GM23338 (cell line): ENCODE measurements at regions not wholly inside any gene's neighbourhood (a gene's known extent, or its start where the extent isn't known, plus 50 kb on each side); places are given as distances from the start of the nearest gene placed in this dataset.

Source experiments
- ATAC-seq: fragments of 200-7000 bp; cut with Tn5 transposase; 3 replicates; pipeline ENCODE4 v1.9.1; 2020
- DNase-seq: peaks from one replicate; pipeline ENCODE4 v3.0.0-alpha.2; 2015; ENCODE audit warnings: low spot score
- H2AFZ ChIP-seq: fragments of 200-600 bp; sonication (generic); 2 replicates; pipeline ENCODE4 v1.8.0; 2016; ENCODE audit warnings: antibody characterized with exemption, mild to moderate bottlenecking, moderate library complexity
- H3F3A ChIP-seq: fragments of 200-600 bp; sonication (generic); replicated peaks from 2 replicates; pipeline ENCODE4 v1.8.0; 2017; ENCODE audit warnings: antibody characterized with exemption, mixed run types, low read depth
- H3K27ac ChIP-seq: fragments of 200-600 bp; sonication (generic); 2 replicates; pipeline ENCODE4 v1.6.1; 2016; ENCODE audit warnings: low read depth
- H3K27me3 ChIP-seq: fragments of 200-600 bp; sonication (generic); 2 replicates; pipeline ENCODE4 v1.8.0; 2016; ENCODE audit warnings: mild to moderate bottlenecking, mixed run types, moderate library complexity; ENCODE audit not compliant: insufficient read depth
- H3K36me3 ChIP-seq: fragments of 200-600 bp; sonication (generic); 2 replicates; pipeline ENCODE4 v1.8.0; 2016; ENCODE audit warnings: mild to moderate bottlenecking; ENCODE audit not compliant: insufficient read depth
- H3K4me1 ChIP-seq: fragments of 200-600 bp; sonication (generic); 2 replicates; pipeline ENCODE4 v1.8.0; 2016; ENCODE audit warnings: mild to moderate bottlenecking, moderate library complexity; ENCODE audit not compliant: insufficient read depth
- H3K4me2 ChIP-seq: fragments of 200-600 bp; sonication (generic); 2 replicates; pipeline ENCODE4 v1.7.1; 2017; ENCODE audit warnings: mixed run types
- H3K4me3 ChIP-seq: fragments of 200-600 bp; sonication (generic); 2 replicates; pipeline ENCODE4 v1.6.1; 2016; ENCODE audit warnings: mixed run types
- H3K79me2 ChIP-seq: fragments of 200-600 bp; sonication (generic); replicated peaks from 2 replicates; pipeline ENCODE4 v1.8.0; 2017; ENCODE audit warnings: mild to moderate bottlenecking; ENCODE audit not compliant: insufficient read depth
- H3K9me2 ChIP-seq: fragments of 200-600 bp; sonication (generic); 2 replicates; pipeline ENCODE4 v1.8.0; 2017; ENCODE audit not compliant: insufficient read depth
- H4K20me1 ChIP-seq: fragments of 200-600 bp; sonication (generic); replicated peaks from 2 replicates; pipeline ENCODE4 v1.8.0; 2017; ENCODE audit warnings: mild to moderate bottlenecking; ENCODE audit not compliant: insufficient read depth
- H3K27ac Mint-ChIP-seq: 2 replicates; pipeline ENCODE4 v1.8.0; 2020; ENCODE audit warnings: inconsistent platforms, mild to moderate bottlenecking, moderate library complexity, mixed read lengths
- H3K27me3 Mint-ChIP-seq: 3 replicates; pipeline ENCODE4 v1.8.0; 2022; ENCODE audit warnings: low read depth, mild to moderate bottlenecking, moderate library complexity, mixed read lengths, inconsistent platforms; ENCODE audit not compliant: insufficient read depth, poor library complexity
- H3K36me3 Mint-ChIP-seq: 3 replicates; pipeline ENCODE4 v1.8.0; 2021; ENCODE audit warnings: low read depth, mild to moderate bottlenecking, inconsistent platforms, moderate library complexity, mixed read lengths
- H3K4me1 Mint-ChIP-seq: 3 replicates; pipeline ENCODE4 v1.8.0; 2020; ENCODE audit warnings: mild to moderate bottlenecking, inconsistent platforms, mixed read lengths
- H3K4me3 Mint-ChIP-seq: 3 replicates; pipeline ENCODE4 v1.8.0; 2021; ENCODE audit warnings: moderate library complexity, mild to moderate bottlenecking, inconsistent platforms, mixed read lengths
- H3K9me3 Mint-ChIP-seq: 3 replicates; pipeline ENCODE4 v1.8.0; 2020; ENCODE audit warnings: moderate library complexity, mild to moderate bottlenecking, inconsistent platforms, mixed read lengths
- CREB1 ChIP-seq: fragments of 250-450 bp; sonication (Bioruptor Pico); IDR thresholded peaks from 2 replicates; pipeline ENCODE4 v1.5.0; 2020; ENCODE audit warnings: low read depth, mild to moderate bottlenecking, moderate library complexity
- EZH2 ChIP-seq: fragments of 200-600 bp; sonication (generic); IDR thresholded peaks from one replicate; pipeline ENCODE4 v1.8.0; 2017; ENCODE audit warnings: antibody characterized with exemption, mild to moderate bottlenecking, low read depth; ENCODE audit not compliant: unreplicated experiment
- EZH2phosphoT487 ChIP-seq: fragments of 200-600 bp; sonication (generic); IDR thresholded peaks from one replicate; pipeline ENCODE4 v1.8.1; 2018; ENCODE audit warnings: antibody characterized with exemption; ENCODE audit not compliant: unreplicated experiment
- JUNB ChIP-seq: IDR thresholded peaks from one replicate; pipeline ENCODE4 v1.6.1; 2016; ENCODE audit warnings: antibody characterized with exemption; ENCODE audit not compliant: unreplicated experiment
- NANOG ChIP-seq: IDR thresholded peaks from 2 replicates; pipeline ENCODE4 v1.6.1; 2016; ENCODE audit warnings: antibody characterized with exemption, borderline replicate concordance
- POLR2AphosphoS5 ChIP-seq: IDR thresholded peaks from 2 replicates; pipeline ENCODE4 v1.6.1; 2016; ENCODE audit warnings: antibody characterized with exemption, low read depth
- STAT1 ChIP-seq: IDR thresholded peaks from one replicate; pipeline ENCODE4 v1.6.1; 2016; ENCODE audit warnings: antibody characterized with exemption; ENCODE audit not compliant: unreplicated experiment
- ZNF114 ChIP-seq: fragments of 250-450 bp; sonication (Bioruptor Pico); IDR thresholded peaks from 2 replicates; pipeline ENCODE4 v1.5.0; 2020; ENCODE audit warnings: mild to moderate bottlenecking, moderate library complexity
- ZNF331 ChIP-seq: fragments of 250-450 bp; sonication (Bioruptor Pico); IDR thresholded peaks from 2 replicates; pipeline ENCODE4 v1.5.0; 2020; ENCODE audit warnings: low read depth, mild to moderate bottlenecking, moderate library complexity
- TF ChIP-seq, protein P1 (sequence below): fragments of 250-450 bp; sonication (Bioruptor Pico); IDR thresholded peaks from 2 replicates; pipeline ENCODE4 v1.5.0; 2020; ENCODE audit warnings: mild to moderate bottlenecking, moderate library complexity
- TF ChIP-seq, protein P2 (sequence below), 2 experiments: fragments of 200-600 bp in 1 of 2; sonication (generic) in 1 of 2; conservative IDR thresholded peaks; 2 replicates each; pipeline versions ENCODE4 v1.5.1 to v1.6.1; 2016 to 2017; ENCODE audit warnings: antibody characterized with exemption in 2 of 2, low read depth in 2 of 2, mild to moderate bottlenecking in 2 of 2, moderate library complexity in 1 of 2
- TF ChIP-seq, protein P3 (sequence below): IDR thresholded peaks from one replicate; pipeline ENCODE4 v1.6.1; 2018; ENCODE audit warnings: antibody characterized with exemption; ENCODE audit not compliant: unreplicated experiment
- TF ChIP-seq, protein P4 (sequence below): IDR thresholded peaks from 2 replicates; pipeline ENCODE4 v1.6.1; 2016; ENCODE audit warnings: antibody characterized with exemption

DNA sequence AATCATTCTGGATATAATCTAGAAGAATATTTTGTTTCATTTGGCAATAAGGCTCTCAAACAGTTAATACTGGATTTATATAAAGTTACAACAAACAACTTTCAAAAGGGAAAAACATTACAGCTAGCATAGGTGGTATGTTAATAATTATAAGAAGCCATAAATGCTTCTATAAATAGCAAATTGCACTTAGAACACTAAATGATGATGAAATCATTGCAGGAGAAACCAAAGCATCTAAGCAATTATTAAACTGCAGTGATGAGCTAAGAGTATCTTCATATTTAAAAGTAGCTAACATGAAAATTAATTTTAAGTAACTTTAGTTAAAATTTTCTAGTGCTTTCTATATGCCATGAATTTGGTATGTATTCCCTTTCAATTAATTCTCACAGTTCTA lies 189.5 kb downstream of the CENPC start:
- peaks cover 24% of the 10 kb centered on the region for H3K9me3 Mint-ChIP-seq
- no peak for DNase-seq
- H4K20me1 ChIP-seq: no peaks in the 10 kb centered on the region
- H3K4me3 ChIP-seq: no peak overlapping the region
- H3K36me3 ChIP-seq: peaks cover 7% of the 10 kb centered on the region; the same call in 1 of the 2 replicates
- no peaks in the 10 kb centered on the region for H3K4me1 ChIP-seq
- no peak overlapping the region for H3K4me3 Mint-ChIP-seq
- H3K27ac ChIP-seq: no peak overlapping the region
- peaks cover 19% of the 10 kb centered on the region for H3K36me3 Mint-ChIP-seq
- H3K27me3 ChIP-seq: no peaks in the 10 kb centered on the region
- no peaks in the 10 kb centered on the region for H3K9me2 ChIP-seq
- no peaks in the 10 kb centered on the region for H3K79me2 ChIP-seq
- no peak overlapping the region for H3K4me2 ChIP-seq
- no peak overlapping the region for H2AFZ ChIP-seq
- no peaks in the 10 kb centered on the region for H3K4me1 Mint-ChIP-seq
- H3F3A ChIP-seq: no peaks in the 10 kb centered on the region
- no peaks in the 10 kb centered on the region for H3K27me3 Mint-ChIP-seq
- ATAC-seq: no peak
- H3K27ac Mint-ChIP-seq: no peak overlapping the region
- TF ChIP-seq, protein P1, sequence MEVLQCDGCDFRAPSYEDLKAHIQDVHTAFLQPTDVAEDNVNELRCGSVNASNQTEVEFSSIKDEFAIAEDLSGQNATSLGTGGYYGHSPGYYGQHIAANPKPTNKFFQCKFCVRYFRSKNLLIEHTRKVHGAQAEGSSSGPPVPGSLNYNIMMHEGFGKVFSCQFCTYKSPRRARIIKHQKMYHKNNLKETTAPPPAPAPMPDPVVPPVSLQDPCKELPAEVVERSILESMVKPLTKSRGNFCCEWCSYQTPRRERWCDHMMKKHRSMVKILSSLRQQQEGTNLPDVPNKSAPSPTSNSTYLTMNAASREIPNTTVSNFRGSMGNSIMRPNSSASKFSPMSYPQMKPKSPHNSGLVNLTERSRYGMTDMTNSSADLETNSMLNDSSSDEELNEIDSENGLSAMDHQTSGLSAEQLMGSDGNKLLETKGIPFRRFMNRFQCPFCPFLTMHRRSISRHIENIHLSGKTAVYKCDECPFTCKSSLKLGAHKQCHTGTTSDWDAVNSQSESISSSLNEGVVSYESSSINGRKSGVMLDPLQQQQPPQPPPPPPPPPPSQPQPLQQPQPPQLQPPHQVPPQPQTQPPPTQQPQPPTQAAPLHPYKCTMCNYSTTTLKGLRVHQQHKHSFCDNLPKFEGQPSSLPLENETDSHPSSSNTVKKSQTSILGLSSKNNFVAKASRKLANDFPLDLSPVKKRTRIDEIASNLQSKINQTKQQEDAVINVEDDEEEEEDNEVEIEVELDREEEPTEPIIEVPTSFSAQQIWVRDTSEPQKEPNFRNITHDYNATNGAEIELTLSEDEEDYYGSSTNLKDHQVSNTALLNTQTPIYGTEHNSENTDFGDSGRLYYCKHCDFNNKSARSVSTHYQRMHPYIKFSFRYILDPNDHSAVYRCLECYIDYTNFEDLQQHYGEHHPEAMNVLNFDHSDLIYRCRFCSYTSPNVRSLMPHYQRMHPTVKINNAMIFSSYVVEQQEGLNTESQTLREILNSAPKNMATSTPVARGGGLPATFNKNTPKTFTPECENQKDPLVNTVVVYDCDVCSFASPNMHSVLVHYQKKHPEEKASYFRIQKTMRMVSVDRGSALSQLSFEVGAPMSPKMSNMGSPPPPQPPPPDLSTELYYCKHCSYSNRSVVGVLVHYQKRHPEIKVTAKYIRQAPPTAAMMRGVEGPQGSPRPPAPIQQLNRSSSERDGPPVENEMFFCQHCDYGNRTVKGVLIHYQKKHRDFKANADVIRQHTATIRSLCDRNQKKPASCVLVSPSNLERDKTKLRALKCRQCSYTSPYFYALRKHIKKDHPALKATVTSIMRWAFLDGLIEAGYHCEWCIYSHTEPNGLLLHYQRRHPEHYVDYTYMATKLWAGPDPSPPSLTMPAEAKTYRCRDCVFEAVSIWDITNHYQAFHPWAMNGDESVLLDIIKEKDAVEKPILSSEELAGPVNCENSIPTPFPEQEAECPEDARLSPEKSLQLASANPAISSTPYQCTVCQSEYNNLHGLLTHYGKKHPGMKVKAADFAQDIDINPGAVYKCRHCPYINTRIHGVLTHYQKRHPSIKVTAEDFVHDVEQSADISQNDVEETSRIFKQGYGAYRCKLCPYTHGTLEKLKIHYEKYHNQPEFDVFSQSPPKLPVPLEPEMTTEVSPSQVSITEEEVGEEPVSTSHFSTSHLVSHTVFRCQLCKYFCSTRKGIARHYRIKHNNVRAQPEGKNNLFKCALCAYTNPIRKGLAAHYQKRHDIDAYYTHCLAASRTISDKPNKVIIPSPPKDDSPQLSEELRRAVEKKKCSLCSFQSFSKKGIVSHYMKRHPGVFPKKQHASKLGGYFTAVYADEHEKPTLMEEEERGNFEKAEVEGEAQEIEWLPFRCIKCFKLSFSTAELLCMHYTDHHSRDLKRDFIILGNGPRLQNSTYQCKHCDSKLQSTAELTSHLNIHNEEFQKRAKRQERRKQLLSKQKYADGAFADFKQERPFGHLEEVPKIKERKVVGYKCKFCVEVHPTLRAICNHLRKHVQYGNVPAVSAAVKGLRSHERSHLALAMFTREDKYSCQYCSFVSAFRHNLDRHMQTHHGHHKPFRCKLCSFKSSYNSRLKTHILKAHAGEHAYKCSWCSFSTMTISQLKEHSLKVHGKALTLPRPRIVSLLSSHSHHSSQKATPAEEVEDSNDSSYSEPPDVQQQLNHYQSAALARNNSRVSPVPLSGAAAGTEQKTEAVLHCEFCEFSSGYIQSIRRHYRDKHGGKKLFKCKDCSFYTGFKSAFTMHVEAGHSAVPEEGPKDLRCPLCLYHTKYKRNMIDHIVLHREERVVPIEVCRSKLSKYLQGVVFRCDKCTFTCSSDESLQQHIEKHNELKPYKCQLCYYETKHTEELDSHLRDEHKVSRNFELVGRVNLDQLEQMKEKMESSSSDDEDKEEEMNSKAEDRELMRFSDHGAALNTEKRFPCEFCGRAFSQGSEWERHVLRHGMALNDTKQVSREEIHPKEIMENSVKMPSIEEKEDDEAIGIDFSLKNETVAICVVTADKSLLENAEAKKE (CRISPR knock-in tag): no peak
- TF ChIP-seq POLR2AphosphoS5: no peak
- TF ChIP-seq EZH2phosphoT487: no peak
- TF ChIP-seq JUNB: no peak
- TF ChIP-seq ZNF331 (CRISPR knock-in tag): no peak
- no peak for TF ChIP-seq CREB1 (CRISPR knock-in tag)
- TF ChIP-seq STAT1: no peak
- TF ChIP-seq EZH2: no peak
- TF ChIP-seq, protein P2, sequence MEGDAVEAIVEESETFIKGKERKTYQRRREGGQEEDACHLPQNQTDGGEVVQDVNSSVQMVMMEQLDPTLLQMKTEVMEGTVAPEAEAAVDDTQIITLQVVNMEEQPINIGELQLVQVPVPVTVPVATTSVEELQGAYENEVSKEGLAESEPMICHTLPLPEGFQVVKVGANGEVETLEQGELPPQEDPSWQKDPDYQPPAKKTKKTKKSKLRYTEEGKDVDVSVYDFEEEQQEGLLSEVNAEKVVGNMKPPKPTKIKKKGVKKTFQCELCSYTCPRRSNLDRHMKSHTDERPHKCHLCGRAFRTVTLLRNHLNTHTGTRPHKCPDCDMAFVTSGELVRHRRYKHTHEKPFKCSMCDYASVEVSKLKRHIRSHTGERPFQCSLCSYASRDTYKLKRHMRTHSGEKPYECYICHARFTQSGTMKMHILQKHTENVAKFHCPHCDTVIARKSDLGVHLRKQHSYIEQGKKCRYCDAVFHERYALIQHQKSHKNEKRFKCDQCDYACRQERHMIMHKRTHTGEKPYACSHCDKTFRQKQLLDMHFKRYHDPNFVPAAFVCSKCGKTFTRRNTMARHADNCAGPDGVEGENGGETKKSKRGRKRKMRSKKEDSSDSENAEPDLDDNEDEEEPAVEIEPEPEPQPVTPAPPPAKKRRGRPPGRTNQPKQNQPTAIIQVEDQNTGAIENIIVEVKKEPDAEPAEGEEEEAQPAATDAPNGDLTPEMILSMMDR (conservative IDR thresholded peaks at IDR 0.05; ENCODE audit: low read depth in 2 of 2): no peak
- TF ChIP-seq ZNF114 (CRISPR knock-in tag): no peak
- TF ChIP-seq, protein P3, sequence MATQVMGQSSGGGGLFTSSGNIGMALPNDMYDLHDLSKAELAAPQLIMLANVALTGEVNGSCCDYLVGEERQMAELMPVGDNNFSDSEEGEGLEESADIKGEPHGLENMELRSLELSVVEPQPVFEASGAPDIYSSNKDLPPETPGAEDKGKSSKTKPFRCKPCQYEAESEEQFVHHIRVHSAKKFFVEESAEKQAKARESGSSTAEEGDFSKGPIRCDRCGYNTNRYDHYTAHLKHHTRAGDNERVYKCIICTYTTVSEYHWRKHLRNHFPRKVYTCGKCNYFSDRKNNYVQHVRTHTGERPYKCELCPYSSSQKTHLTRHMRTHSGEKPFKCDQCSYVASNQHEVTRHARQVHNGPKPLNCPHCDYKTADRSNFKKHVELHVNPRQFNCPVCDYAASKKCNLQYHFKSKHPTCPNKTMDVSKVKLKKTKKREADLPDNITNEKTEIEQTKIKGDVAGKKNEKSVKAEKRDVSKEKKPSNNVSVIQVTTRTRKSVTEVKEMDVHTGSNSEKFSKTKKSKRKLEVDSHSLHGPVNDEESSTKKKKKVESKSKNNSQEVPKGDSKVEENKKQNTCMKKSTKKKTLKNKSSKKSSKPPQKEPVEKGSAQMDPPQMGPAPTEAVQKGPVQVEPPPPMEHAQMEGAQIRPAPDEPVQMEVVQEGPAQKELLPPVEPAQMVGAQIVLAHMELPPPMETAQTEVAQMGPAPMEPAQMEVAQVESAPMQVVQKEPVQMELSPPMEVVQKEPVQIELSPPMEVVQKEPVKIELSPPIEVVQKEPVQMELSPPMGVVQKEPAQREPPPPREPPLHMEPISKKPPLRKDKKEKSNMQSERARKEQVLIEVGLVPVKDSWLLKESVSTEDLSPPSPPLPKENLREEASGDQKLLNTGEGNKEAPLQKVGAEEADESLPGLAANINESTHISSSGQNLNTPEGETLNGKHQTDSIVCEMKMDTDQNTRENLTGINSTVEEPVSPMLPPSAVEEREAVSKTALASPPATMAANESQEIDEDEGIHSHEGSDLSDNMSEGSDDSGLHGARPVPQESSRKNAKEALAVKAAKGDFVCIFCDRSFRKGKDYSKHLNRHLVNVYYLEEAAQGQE: no peak
- TF ChIP-seq NANOG: no peak
- TF ChIP-seq, protein P4, sequence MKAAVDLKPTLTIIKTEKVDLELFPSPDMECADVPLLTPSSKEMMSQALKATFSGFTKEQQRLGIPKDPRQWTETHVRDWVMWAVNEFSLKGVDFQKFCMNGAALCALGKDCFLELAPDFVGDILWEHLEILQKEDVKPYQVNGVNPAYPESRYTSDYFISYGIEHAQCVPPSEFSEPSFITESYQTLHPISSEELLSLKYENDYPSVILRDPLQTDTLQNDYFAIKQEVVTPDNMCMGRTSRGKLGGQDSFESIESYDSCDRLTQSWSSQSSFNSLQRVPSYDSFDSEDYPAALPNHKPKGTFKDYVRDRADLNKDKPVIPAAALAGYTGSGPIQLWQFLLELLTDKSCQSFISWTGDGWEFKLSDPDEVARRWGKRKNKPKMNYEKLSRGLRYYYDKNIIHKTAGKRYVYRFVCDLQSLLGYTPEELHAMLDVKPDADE: no peak
